ENCODE measurements at regions not wholly inside any gene's neighbourhood (a gene's known extent, or its start where the extent isn't known, plus 50 kb on each side); places are given as distances from the start of the nearest gene placed in this dataset.

GRCh38 chr2:164439885-164440284 is 181.4 kb downstream of the GRB14 start:
- TF ChIP-seq CTCF (conservative IDR thresholded peaks at IDR 0.05; ENCODE audit: low read depth, low read length) (no peak), RAD21 (IDR thresholded peaks at IDR 0.05; ENCODE audit: low read length) (no peak), USF2 (IDR thresholded peaks at IDR 0.05; ENCODE audit: low read depth, low read length) (no peak), POLR2A (IDR thresholded peaks at IDR 0.05; ENCODE audit: low read depth, low read length) (no peak), ELK1 (IDR thresholded peaks at IDR 0.05; ENCODE audit: borderline replicate concordance, low read depth, low read length) (no peak), RCOR1 (IDR thresholded peaks at IDR 0.05; ENCODE audit: insufficient replicate concordance, low read length) (no peak), RFX5 (IDR thresholded peaks at IDR 0.05; ENCODE audit: low read depth, low read length) (no peak), NFE2L2 (IDR thresholded peaks at IDR 0.05; ENCODE audit: low read depth, low read length) (no peak), CHD1 (IDR thresholded peaks at IDR 0.05; ENCODE audit: low read depth, low read length) (no peak), SMC3 (IDR thresholded peaks at IDR 0.05; ENCODE audit: low read depth, low read length) (no peak)

All from IMR-90 (cell line).